T47D (cell line): ENCODE measurements at regions not wholly inside any gene's neighbourhood (a gene's known extent, or its start where the extent isn't known, plus 50 kb on each side); places are given as distances from the start of the nearest gene placed in this dataset.
"Not testable (repeated sequence)": the region's sequence is repeated elsewhere in the genome, so short reads cannot be mapped to it uniquely, and the experiment has no call there.

Source experiments
- DNase-seq, 2 experiments: peaks; one replicate each; pipeline versions ENCODE4 v3.0.0 to v3.0.0-alpha.2; 2011 to 2012; ENCODE audit warnings: low read depth in 1 of 2, low spot score in 1 of 2
- JUND ChIP-seq: IDR thresholded peaks from 2 replicates; pipeline ENCODE4 v1.6.1; 2012; ENCODE audit warnings: low read depth
- in situ Hi-C: cut with HindIII; loops from 2 replicates; pipeline ENCODE4 v1.10.0; 2016; ENCODE audit warnings: low sequenced_read_pairs, low pct_unique_long_range_greater_than_20kb

GRCh38 chr3:187522890-187523289, 147.3 kb downstream of the SST start:
- DNase-seq, result no peak
- TF ChIP-seq JUND, result no peak
- in situ Hi-C loops, result no loop called here

DNA sequence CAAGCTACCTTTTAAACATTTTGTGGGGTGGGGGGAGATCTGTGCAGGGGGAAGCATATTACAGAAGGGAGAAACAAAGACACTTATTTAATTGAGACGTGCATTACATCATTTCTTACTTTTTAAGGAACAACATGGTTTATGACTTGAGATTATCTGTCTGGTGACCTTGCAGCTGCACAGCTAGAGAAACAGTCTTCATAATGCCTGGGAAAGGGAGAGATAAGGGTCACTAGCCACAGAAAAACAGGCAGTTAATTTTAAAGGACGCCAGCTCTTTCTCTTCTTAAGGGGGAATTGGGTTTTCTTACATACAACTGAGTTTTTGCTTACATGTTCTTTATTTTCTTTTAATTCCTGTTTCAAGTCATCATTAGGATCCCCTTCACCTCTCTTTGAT, 147.9 kb downstream of the SST start:
- DNase-seq, result no peak
- in situ Hi-C loops, result no loop called here
- TF ChIP-seq JUND, result no peak

DNA sequence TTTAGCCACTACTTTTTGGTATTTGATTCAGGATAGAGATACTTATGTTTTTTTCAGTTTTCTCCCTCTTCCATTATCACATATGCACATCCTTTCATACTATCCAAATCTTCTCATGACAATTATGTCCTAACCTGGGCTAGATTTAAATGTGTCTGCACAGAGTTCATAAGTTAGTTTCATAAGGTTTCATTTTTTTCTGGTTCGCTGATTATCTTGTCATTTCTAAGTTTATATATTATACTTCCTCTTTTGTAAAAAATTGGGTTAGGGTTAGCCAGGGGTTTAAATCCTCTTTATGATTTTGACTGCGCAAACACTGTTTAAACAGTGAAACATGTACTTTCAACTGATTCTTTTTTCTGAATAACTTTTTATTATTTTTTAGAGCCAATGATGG, 148.6 kb downstream of the SST start:
- TF ChIP-seq JUND, result no peak
- DNase-seq, result no peak
- in situ Hi-C loops, result no loop called here

DNA sequence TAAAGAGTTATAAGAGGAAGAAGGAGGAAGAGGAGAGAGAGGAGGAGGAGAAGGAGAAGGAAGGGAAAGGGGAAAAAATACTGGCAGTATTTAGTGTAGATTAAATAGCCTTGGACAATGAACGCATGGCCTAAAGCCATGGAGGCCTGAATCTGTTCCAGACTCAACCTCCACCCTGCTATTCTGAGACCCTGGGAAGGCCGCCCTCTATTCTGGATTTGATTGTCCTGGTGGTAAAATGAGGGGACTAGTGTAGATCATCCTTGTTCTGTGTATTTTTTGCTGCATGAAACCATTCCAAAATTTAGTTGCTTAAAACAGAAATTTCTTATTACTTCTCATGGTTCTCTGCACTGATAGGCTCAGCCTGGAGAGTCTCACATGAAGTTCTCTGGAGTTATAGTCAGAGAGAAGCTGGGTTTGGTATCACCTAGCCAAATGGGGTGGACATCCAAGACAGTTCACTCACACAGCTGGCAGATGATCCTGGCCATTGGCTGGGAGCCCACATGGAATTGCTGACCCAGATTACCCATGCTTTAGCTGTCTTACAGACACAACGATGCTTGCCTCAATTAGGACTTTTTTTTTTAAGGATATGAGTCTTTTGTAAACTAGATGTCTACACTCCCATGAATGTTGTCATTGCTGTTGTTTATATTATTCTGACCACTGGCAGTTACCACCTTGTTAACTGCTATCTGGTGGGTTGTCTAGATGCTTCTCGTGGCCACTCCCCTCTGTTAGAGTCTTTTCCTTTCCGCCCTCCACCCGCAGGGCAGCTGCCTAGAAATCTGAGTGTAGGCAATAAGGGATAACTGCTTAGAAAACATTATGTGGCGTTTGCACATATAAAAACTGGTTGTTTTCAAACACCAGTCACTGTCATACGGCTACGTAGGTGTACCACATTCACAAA, 149.9 kb downstream of the SST start:
- TF ChIP-seq JUND, result no peak
- in situ Hi-C loops, result no loop called here
- no peak for DNase-seq

GRCh38 chr3:187519428-187519890, 150.7 kb downstream of the SST start:
- peak in 1 of 2 experiments; percentile 16 for DNase-seq
- no peak for TF ChIP-seq JUND
- in situ Hi-C loops, result no loop called here

- DNase-seq, result no peak
- in situ Hi-C loops, result no loop called here
- TF ChIP-seq JUND, result no peak
These were observed 150.4 kb downstream of the RTP4 start for GRCh38 chr3:187518616-187519015.

- in situ Hi-C loops, result no loop called here
- no peak for DNase-seq
- TF ChIP-seq JUND, result no peak
These were observed 150.0 kb downstream of the RTP4 start for GRCh38 chr3:187518207-187518606.

DNA sequence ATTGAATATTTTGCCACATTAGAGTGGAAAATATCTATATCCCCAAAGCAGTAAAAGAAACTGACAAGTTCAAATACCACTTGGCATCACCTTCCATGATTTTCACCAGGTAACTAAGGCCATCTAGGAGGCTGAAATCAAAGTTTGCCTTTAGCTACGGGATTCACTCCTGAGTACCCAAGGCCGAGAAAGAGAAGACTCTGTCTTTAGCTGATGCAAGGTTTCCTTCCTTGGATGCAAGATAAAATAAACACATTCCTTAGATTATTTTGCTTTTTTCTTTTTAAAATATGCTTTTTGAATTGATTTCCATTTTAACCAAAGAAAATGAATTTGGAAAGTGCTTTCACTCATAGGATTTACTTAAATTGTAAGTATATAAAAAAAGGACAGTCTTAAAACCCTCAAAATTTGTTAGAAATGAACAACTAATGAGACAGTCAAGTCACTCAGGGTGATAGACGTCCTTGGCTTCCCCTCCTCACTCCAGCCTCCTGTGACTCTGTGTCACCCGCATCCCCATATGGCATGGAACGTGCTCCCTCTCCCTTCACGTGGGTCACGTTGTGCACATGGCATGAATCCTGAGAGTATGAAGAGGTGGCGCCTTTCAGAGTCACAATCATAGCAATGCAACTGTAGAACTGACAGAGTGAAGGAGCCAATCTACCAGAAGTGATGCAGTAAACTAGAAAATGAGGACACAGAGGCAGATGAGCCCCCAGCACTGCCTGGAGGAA, 148.4 kb downstream of the RTP4 start:
- TF ChIP-seq JUND, result no peak
- no peak for DNase-seq
- in situ Hi-C loops, result no loop called here

DNA sequence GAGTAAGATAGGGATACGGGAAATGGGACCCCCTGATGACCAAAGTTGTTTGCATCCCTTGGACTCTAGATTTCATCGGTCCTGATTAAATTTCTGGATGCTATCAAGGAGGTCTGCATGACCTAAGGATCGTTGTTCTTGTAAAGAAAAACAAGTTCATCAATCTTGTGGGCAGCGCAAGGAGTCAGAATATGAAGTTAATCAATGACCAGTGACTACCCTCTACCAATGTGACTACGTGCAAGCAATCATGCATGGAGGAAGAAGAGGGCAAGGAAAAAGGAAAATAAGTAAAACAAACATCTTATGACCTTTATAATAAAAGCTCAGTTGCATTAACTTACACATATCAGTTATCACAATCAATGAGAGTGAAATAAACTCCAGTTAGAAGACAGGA, 139.7 kb downstream of the RTP4 start:
- in situ Hi-C loops, result no loop called here
- TF ChIP-seq JUND, result no peak
- DNase-seq, result no peak

DNA sequence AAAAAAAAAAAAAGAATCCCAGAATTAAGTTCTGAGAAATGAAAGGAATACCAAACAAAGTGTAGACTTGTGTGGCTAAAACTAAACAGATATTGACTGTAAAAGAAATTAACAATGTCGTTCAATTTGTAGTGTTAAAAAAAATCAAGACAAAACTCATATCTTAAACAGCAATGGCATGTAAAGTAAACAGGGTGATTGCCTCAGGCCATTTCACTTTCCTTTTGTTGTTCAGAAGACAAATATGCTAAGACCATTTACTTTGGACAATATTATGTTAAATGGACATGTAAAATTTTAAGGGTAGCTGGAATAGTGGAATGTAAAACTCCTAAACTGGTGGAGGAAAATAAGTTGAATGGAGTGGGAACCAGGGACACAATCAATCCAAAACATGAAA, 139.1 kb downstream of the RTP4 start:
- in situ Hi-C loops, result no loop called here
- TF ChIP-seq JUND, result no peak

DNA sequence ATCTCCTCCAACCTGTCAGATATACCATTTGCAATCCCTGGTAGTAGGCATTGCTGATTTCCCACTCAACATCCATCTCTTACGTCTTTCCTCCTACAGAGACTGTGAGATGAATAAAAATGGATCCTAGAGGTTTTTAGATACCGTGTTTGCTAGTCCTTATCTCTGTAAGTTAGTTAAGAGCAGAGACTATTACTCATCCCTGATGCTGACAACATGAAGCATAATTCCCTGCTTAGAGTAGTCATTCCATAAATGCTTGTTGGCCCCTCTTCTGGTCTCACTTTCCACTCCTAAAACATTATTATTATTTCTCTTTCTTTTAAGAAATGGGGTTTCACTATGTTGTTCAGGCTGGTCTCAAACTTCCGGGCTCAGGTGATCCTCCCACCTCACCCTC, 136.2 kb downstream of the RTP4 start:
- no peak for DNase-seq
- in situ Hi-C loops, result no loop called here
- no peak for TF ChIP-seq JUND

More for the DNA sequence above, 139.1 kb downstream of the RTP4 start:
- DNase-seq, result peak in 1 of 2 experiments; percentile 30

GRCh38 chr3:187498211-187498724, 130.1 kb downstream of the RTP4 start:
- DNase-seq, result no peak
- TF ChIP-seq JUND, result no peak
- in situ Hi-C loops, result no loop called here

DNA sequence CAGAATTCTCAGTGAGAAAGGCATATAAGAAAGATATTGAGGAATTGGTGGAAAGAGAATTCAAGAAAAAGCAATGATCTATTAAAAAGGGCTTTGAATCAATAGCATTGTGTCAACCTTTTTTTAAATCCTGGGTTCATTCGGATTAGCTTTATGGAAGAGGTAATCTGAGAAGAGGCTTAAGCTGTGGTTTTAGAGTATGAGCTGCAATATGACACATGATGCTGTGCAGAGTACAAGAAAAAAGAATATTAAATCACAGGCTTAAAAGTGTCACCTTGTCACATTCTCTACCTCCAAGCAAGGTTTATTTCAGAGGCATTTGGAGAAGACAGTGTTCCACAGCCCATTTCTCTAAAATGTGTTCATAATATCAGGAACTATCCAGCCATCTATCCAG, 128.9 kb downstream of the RTP4 start:
- in situ Hi-C loops, result no loop called here
- TF ChIP-seq JUND, result no peak
- no peak for DNase-seq

DNA sequence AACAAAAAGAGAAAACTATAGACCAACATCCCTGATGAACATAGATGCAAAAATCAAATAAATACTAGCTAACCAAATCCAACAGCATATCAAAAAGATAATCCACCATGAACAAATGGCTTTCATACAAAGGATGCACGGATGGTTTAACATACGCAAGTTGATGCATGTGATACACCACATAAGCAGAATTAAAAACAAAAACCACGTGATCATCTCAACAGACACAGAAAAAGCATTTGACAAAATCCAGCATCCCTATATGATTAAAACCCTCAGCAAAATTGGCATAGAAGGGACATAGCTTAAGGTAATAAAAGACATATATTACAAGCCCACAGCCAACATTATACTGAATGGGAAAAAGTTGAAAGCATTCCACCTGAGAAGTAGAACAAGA, 125.9 kb downstream of the RTP4 start:
- DNase-seq, in situ Hi-C loops: not testable (repeated sequence)
